ENCODE measurements at regions not wholly inside any gene's neighbourhood (a gene's known extent, or its start where the extent isn't known, plus 50 kb on each side); places are given as distances from the start of the nearest gene placed in this dataset.

GRCh38 chr7:18144166-18144565, 116.5 kb upstream of the PRPS1L1 start:
- no peak overlapping the region for H3K27ac ChIP-seq (ENCODE audit: low read depth, low read length)
- no peaks in the 10 kb centered on the region for H3K9me3 ChIP-seq (ENCODE audit: control insufficient read depth in 1 of 2, low read length in 2 of 2)
- H3K27me3 ChIP-seq (ENCODE audit: control insufficient read depth in 1 of 2, insufficient read depth in 2 of 2, low read length in 2 of 2), result no peaks in the 10 kb centered on the region

GRCh38 chr7:18145160-18145559, 117.5 kb upstream of the PRPS1L1 start:
- no peak overlapping the region for H3K4me3 ChIP-seq (ENCODE audit: low read depth in 1 of 2, low read length in 2 of 2)
- no peaks in the 10 kb centered on the region for H3K4me1 ChIP-seq (ENCODE audit: control insufficient read depth in 1 of 2, insufficient read depth in 2 of 2, low read length in 2 of 2)
- no peak overlapping the region for H3K9ac ChIP-seq (ENCODE audit: low read depth in 1 of 2, low read length in 2 of 2)
- no peak overlapping the region for H3K27ac ChIP-seq (ENCODE audit: low read depth, low read length)
- no peaks in the 10 kb centered on the region for H3K9me3 ChIP-seq (ENCODE audit: control insufficient read depth in 1 of 2, low read length in 2 of 2)
- no peaks in the 10 kb centered on the region for H3K36me3 ChIP-seq (ENCODE audit: control insufficient read depth in 1 of 2, insufficient read depth in 2 of 2, low read length in 2 of 2)
- no peaks in the 10 kb centered on the region for H3K27me3 ChIP-seq (ENCODE audit: control insufficient read depth in 1 of 2, insufficient read depth in 2 of 2, low read length in 2 of 2)

More at GRCh38 chr7:18144166-18144565, 116.5 kb upstream of the PRPS1L1 start:
- Histone ChIP-seq H3K9ac (ENCODE audit: low read depth in 1 of 2, low read length in 2 of 2) (no peak overlapping the region), H3K4me1 (ENCODE audit: control insufficient read depth in 1 of 2, insufficient read depth in 2 of 2, low read length in 2 of 2) (no peaks in the 10 kb centered on the region), H3K4me3 (ENCODE audit: low read depth in 1 of 2, low read length in 2 of 2) (no peak overlapping the region), H3K36me3 (ENCODE audit: control insufficient read depth in 1 of 2, insufficient read depth in 2 of 2, low read length in 2 of 2) (no peaks in the 10 kb centered on the region)

DNA sequence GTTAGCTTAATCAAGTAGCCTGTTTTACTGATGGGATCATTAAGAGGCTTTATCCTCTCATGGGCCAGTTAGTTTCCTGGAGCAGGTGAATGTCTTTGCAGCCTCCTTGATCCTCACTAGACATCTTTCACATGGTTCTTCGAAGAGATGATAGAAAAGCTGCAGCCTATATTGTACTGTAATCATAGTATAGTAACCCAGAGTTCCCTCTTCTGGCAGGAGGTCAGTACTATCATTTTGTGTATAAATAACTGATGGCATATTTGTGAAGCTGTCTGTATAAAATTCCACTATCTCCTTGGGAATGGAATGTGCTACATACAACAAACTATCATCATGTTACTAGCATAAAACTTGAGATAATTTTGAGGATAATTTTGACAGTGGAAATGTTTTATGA, 123.8 kb upstream of the PRPS1L1 start:
- Histone ChIP-seq H3K4me1 (ENCODE audit: control insufficient read depth in 1 of 2, insufficient read depth in 2 of 2, low read length in 2 of 2) (no peaks in the 10 kb centered on the region), H3K36me3 (ENCODE audit: control insufficient read depth in 1 of 2, insufficient read depth in 2 of 2, low read length in 2 of 2) (no peaks in the 10 kb centered on the region), H3K27me3 (ENCODE audit: control insufficient read depth in 1 of 2, insufficient read depth in 2 of 2, low read length in 2 of 2) (no peaks in the 10 kb centered on the region), H3K4me3 (ENCODE audit: low read depth in 1 of 2, low read length in 2 of 2) (no peak overlapping the region), H3K27ac (ENCODE audit: low read depth, low read length) (no peak overlapping the region), H3K9ac (ENCODE audit: low read depth in 1 of 2, low read length in 2 of 2) (no peak overlapping the region), H3K9me3 (ENCODE audit: control insufficient read depth in 1 of 2, low read length in 2 of 2) (no peaks in the 10 kb centered on the region)

- no peak overlapping the region for H3K9ac ChIP-seq (ENCODE audit: low read depth in 1 of 2, low read length in 2 of 2)
- no peaks in the 10 kb centered on the region for H3K4me1 ChIP-seq (ENCODE audit: control insufficient read depth in 1 of 2, insufficient read depth in 2 of 2, low read length in 2 of 2)
- no peaks in the 10 kb centered on the region for H3K27me3 ChIP-seq (ENCODE audit: control insufficient read depth in 1 of 2, insufficient read depth in 2 of 2, low read length in 2 of 2)
These were observed 125.6 kb upstream of the PRPS1L1 start for GRCh38 chr7:18153183-18153748.

GRCh38 chr7:18154726-18155125, 127.1 kb upstream of the PRPS1L1 start:
- no peaks in the 10 kb centered on the region for H3K9me3 ChIP-seq (ENCODE audit: control insufficient read depth in 1 of 2, low read length in 2 of 2)
- no peak overlapping the region for H3K4me3 ChIP-seq (ENCODE audit: low read depth in 1 of 2, low read length in 2 of 2)
- H3K36me3 ChIP-seq (ENCODE audit: control insufficient read depth in 1 of 2, insufficient read depth in 2 of 2, low read length in 2 of 2), result no peaks in the 10 kb centered on the region
- H3K4me1 ChIP-seq (ENCODE audit: control insufficient read depth in 1 of 2, insufficient read depth in 2 of 2, low read length in 2 of 2), result no peaks in the 10 kb centered on the region
- H3K27ac ChIP-seq (ENCODE audit: low read depth, low read length), result no peak overlapping the region
- H3K9ac ChIP-seq (ENCODE audit: low read depth in 1 of 2, low read length in 2 of 2), result no peak overlapping the region
- H3K27me3 ChIP-seq (ENCODE audit: control insufficient read depth in 1 of 2, insufficient read depth in 2 of 2, low read length in 2 of 2), result no peaks in the 10 kb centered on the region

More at GRCh38 chr7:18153183-18153748, 125.6 kb upstream of the PRPS1L1 start:
- Histone ChIP-seq H3K27ac (ENCODE audit: low read depth, low read length) (no peak overlapping the region), H3K9me3 (ENCODE audit: control insufficient read depth in 1 of 2, low read length in 2 of 2) (no peaks in the 10 kb centered on the region), H3K4me3 (ENCODE audit: low read depth in 1 of 2, low read length in 2 of 2) (no peak overlapping the region), H3K36me3 (ENCODE audit: control insufficient read depth in 1 of 2, insufficient read depth in 2 of 2, low read length in 2 of 2) (no peaks in the 10 kb centered on the region)

DNA sequence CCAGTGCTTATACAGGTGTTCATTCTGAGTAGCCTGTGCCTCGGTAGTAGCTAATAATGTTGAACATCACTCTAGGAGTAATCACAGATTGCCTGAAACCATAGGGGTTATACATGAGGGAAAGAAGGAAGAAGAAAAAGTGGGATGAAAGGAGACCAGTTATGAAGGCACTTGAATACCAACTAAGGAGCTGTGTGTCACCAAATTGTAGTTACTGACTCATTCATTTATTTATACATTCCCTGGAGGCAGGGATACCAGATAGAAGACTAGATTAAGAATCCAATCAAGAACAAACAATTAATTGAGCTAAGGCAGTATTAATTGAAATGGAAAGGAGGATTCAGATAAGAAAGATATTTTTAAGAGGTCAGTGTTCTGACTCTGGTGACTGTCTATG, 129.6 kb upstream of the PRPS1L1 start:
- Histone ChIP-seq H3K9me3 (ENCODE audit: control insufficient read depth in 1 of 2, low read length in 2 of 2) (no peaks in the 10 kb centered on the region), H3K27ac (ENCODE audit: low read depth, low read length) (no peak overlapping the region), H3K4me3 (ENCODE audit: low read depth in 1 of 2, low read length in 2 of 2) (no peak overlapping the region), H3K9ac (ENCODE audit: low read depth in 1 of 2, low read length in 2 of 2) (no peak overlapping the region), H3K36me3 (ENCODE audit: control insufficient read depth in 1 of 2, insufficient read depth in 2 of 2, low read length in 2 of 2) (no peaks in the 10 kb centered on the region), H3K27me3 (ENCODE audit: control insufficient read depth in 1 of 2, insufficient read depth in 2 of 2, low read length in 2 of 2) (no peaks in the 10 kb centered on the region), H3K4me1 (ENCODE audit: control insufficient read depth in 1 of 2, insufficient read depth in 2 of 2, low read length in 2 of 2) (no peaks in the 10 kb centered on the region)

DNA sequence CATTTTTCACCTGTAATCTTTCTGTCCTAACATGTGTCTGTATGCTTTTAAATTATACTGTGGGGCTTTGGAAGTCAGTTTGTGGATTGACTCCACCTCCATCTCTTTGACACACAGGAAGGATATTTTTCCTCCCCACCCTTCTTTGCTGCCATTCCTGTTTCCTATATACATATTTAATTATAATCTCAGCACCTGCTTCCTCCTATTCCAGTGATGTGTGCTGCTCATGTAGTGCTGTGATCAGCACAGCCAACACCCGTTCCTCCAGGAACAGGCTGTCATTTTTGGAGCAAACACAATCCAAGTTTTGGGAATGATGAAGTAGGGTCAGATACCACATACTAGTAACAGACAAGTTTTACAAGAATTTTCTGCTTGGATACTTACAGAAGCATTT, 135.0 kb upstream of the PRPS1L1 start:
- no peak overlapping the region for H3K9ac ChIP-seq (ENCODE audit: low read depth in 1 of 2, low read length in 2 of 2)
- no peak overlapping the region for H3K27ac ChIP-seq (ENCODE audit: low read depth, low read length)
- H3K9me3 ChIP-seq (ENCODE audit: control insufficient read depth in 1 of 2, low read length in 2 of 2), result no peaks in the 10 kb centered on the region
- H3K27me3 ChIP-seq (ENCODE audit: control insufficient read depth in 1 of 2, insufficient read depth in 2 of 2, low read length in 2 of 2), result no peaks in the 10 kb centered on the region
- no peak overlapping the region for H3K4me3 ChIP-seq (ENCODE audit: low read depth in 1 of 2, low read length in 2 of 2)
- H3K36me3 ChIP-seq (ENCODE audit: control insufficient read depth in 1 of 2, insufficient read depth in 2 of 2, low read length in 2 of 2), result no peaks in the 10 kb centered on the region
- H3K4me1 ChIP-seq (ENCODE audit: control insufficient read depth in 1 of 2, insufficient read depth in 2 of 2, low read length in 2 of 2), result no peaks in the 10 kb centered on the region

DNA sequence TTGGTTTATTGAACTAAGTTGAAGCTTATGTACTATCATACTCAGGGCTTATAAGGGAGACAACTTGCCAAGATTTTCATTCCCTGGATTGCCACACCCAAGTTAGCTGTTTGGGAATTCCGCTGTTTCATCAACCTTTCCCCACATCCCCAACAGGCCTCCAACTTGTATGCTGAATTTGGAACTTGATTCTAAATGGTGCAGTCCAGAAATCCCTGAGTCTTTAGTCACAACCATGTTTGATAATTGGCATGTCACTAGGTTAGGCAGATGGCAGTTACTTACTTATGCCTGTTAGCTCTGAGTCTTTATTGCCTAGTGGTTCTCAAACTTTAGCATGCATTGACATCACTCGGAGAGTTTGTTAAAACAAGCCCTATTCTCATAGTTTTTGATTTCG, 135.4 kb upstream of the PRPS1L1 start:
- no peaks in the 10 kb centered on the region for H3K27me3 ChIP-seq (ENCODE audit: control insufficient read depth in 1 of 2, insufficient read depth in 2 of 2, low read length in 2 of 2)
- no peaks in the 10 kb centered on the region for H3K4me1 ChIP-seq (ENCODE audit: control insufficient read depth in 1 of 2, insufficient read depth in 2 of 2, low read length in 2 of 2)
- no peak overlapping the region for H3K9ac ChIP-seq (ENCODE audit: low read depth in 1 of 2, low read length in 2 of 2)
- no peak overlapping the region for H3K4me3 ChIP-seq (ENCODE audit: low read depth in 1 of 2, low read length in 2 of 2)
- no peak overlapping the region for H3K27ac ChIP-seq (ENCODE audit: low read depth, low read length)
- H3K9me3 ChIP-seq (ENCODE audit: control insufficient read depth in 1 of 2, low read length in 2 of 2), result no peaks in the 10 kb centered on the region
- no peaks in the 10 kb centered on the region for H3K36me3 ChIP-seq (ENCODE audit: control insufficient read depth in 1 of 2, insufficient read depth in 2 of 2, low read length in 2 of 2)

- Histone ChIP-seq H3K27me3 (ENCODE audit: control insufficient read depth in 1 of 2, insufficient read depth in 2 of 2, low read length in 2 of 2) (no peaks in the 10 kb centered on the region), H3K4me1 (ENCODE audit: control insufficient read depth in 1 of 2, insufficient read depth in 2 of 2, low read length in 2 of 2) (no peaks in the 10 kb centered on the region), H3K9ac (ENCODE audit: low read depth in 1 of 2, low read length in 2 of 2) (no peak overlapping the region), H3K4me3 (ENCODE audit: low read depth in 1 of 2, low read length in 2 of 2) (no peak overlapping the region), H3K36me3 (ENCODE audit: control insufficient read depth in 1 of 2, insufficient read depth in 2 of 2, low read length in 2 of 2) (no peaks in the 10 kb centered on the region), H3K9me3 (ENCODE audit: control insufficient read depth in 1 of 2, low read length in 2 of 2) (no peaks in the 10 kb centered on the region), H3K27ac (ENCODE audit: low read depth, low read length) (no peak overlapping the region)
These were observed 137.5 kb upstream of the PRPS1L1 start for GRCh38 chr7:18165166-18165565.

DNA sequence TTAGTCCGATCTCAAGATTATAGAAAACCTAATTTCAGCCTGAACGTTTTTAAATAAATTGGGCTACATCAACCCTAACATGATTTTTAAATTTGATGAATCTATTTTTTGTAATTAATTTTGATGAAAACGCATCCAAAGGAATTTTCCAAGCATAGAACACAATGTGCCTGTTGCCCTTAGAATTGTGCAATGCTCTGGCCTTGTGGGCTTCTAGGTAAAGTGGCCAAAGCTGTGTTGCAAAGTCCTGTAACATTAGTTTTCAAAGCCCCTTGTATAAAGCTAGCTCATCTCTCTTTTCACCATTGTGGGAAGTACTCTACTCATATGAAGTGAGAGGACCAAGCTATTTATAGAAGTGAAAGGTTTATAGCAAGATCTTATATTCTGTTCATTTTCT, 138.4 kb upstream of the PRPS1L1 start:
- Histone ChIP-seq H3K4me1 (ENCODE audit: control insufficient read depth in 1 of 2, insufficient read depth in 2 of 2, low read length in 2 of 2) (no peaks in the 10 kb centered on the region), H3K27ac (ENCODE audit: low read depth, low read length) (no peak overlapping the region), H3K36me3 (ENCODE audit: control insufficient read depth in 1 of 2, insufficient read depth in 2 of 2, low read length in 2 of 2) (no peaks in the 10 kb centered on the region), H3K4me3 (ENCODE audit: low read depth in 1 of 2, low read length in 2 of 2) (no peak overlapping the region), H3K27me3 (ENCODE audit: control insufficient read depth in 1 of 2, insufficient read depth in 2 of 2, low read length in 2 of 2) (no peaks in the 10 kb centered on the region), H3K9me3 (ENCODE audit: control insufficient read depth in 1 of 2, low read length in 2 of 2) (no peaks in the 10 kb centered on the region), H3K9ac (ENCODE audit: low read depth in 1 of 2, low read length in 2 of 2) (no peak overlapping the region)

GRCh38 chr7:18167815-18168214, 140.2 kb upstream of the PRPS1L1 start:
- H3K4me1 ChIP-seq (ENCODE audit: control insufficient read depth in 1 of 2, insufficient read depth in 2 of 2, low read length in 2 of 2), result no peaks in the 10 kb centered on the region

More at GRCh38 chr7:18167815-18168214, 140.2 kb upstream of the PRPS1L1 start:
- Histone ChIP-seq H3K27ac (ENCODE audit: low read depth, low read length) (no peak overlapping the region), H3K9ac (ENCODE audit: low read depth in 1 of 2, low read length in 2 of 2) (no peak overlapping the region), H3K9me3 (ENCODE audit: control insufficient read depth in 1 of 2, low read length in 2 of 2) (no peaks in the 10 kb centered on the region), H3K36me3 (ENCODE audit: control insufficient read depth in 1 of 2, insufficient read depth in 2 of 2, low read length in 2 of 2) (no peaks in the 10 kb centered on the region), H3K27me3 (ENCODE audit: control insufficient read depth in 1 of 2, insufficient read depth in 2 of 2, low read length in 2 of 2) (no peaks in the 10 kb centered on the region), H3K4me3 (ENCODE audit: low read depth in 1 of 2, low read length in 2 of 2) (no peak overlapping the region)
